ENCODE measurements at regions not wholly inside any gene's neighbourhood (a gene's known extent, or its start where the extent isn't known, plus 50 kb on each side); places are given as distances from the start of the nearest gene placed in this dataset.

- no peaks in the 10 kb centered on the region for H4K20me1 ChIP-seq (ENCODE audit: insufficient read depth, low read length)
- no peak overlapping the region for H3K27ac ChIP-seq (ENCODE audit: low read depth, low read length, poor library complexity, severe bottlenecking)
- POLR2A ChIA-PET = no interaction called here
- H3K9me2 ChIP-seq (ENCODE audit: insufficient read depth, low read length) = no peaks in the 10 kb centered on the region
- H3K36me3 ChIP-seq (ENCODE audit: insufficient read depth, low read length) = no peaks in the 10 kb centered on the region
- CTCF ChIA-PET (ENCODE audit: unreplicated experiment) = no interaction called here
- no peaks in the 10 kb centered on the region for H3K79me2 ChIP-seq (ENCODE audit: insufficient read depth, low read depth, low read length)
- no TSS peak for BruUV-seq (replicated peaks)
- no peak overlapping the region for H3K4me3 ChIP-seq (ENCODE audit: low read depth, low read length, poor library complexity, severe bottlenecking)
- H3K4me2 ChIP-seq (ENCODE audit: low read length) = no peak overlapping the region
- TF ChIP-seq EZH2phosphoT487 (IDR thresholded peaks at IDR 0.05; ENCODE audit: borderline replicate concordance, low read depth, low read length) = no peak
- TF ChIP-seq CTCF (conservative IDR thresholded peaks at IDR 0.05; ENCODE audit: low read length) = no peak
- H3K9me3 ChIP-seq (ENCODE audit: low read length) = no peaks in the 10 kb centered on the region
- intact Hi-C loops (cut with micrococcal nuclease; ENCODE audit: unreplicated experiment) = no loop called here
- no peak for DNase-seq (ENCODE audit: low spot score)
- no peaks in the 10 kb centered on the region for H3K4me1 ChIP-seq (ENCODE audit: insufficient read depth, low read length, poor library complexity, severe bottlenecking)
- no peak overlapping the region for H2AFZ ChIP-seq (ENCODE audit: low read length)
These were observed 58.8 kb upstream of the PRR23C start for GRCh38 chr3:139103484-139103883.

GRCh38 chr3:139104062-139104461 lies 59.4 kb upstream of the PRR23C start:
- BruUV-seq (replicated peaks) = no TSS peak
- intact Hi-C loops (cut with micrococcal nuclease; ENCODE audit: unreplicated experiment) = no loop called here
- CTCF ChIA-PET (ENCODE audit: unreplicated experiment) = no interaction called here

More at GRCh38 chr3:139104062-139104461, 59.4 kb upstream of the PRR23C start:
- TF ChIP-seq EZH2phosphoT487 (IDR thresholded peaks at IDR 0.05; ENCODE audit: borderline replicate concordance, low read depth, low read length) (no peak), CTCF (conservative IDR thresholded peaks at IDR 0.05; ENCODE audit: low read length) (no peak)
- no peaks in the 10 kb centered on the region for H3K36me3 ChIP-seq (ENCODE audit: insufficient read depth, low read length)
- POLR2A ChIA-PET = no interaction called here
- no peak overlapping the region for H2AFZ ChIP-seq (ENCODE audit: low read length)
- no peak for DNase-seq (ENCODE audit: low spot score)
- H4K20me1 ChIP-seq (ENCODE audit: insufficient read depth, low read length) = no peaks in the 10 kb centered on the region
- H3K4me1 ChIP-seq (ENCODE audit: insufficient read depth, low read length, poor library complexity, severe bottlenecking) = no peaks in the 10 kb centered on the region
- H3K9me3 ChIP-seq (ENCODE audit: low read length) = no peaks in the 10 kb centered on the region
- no peaks in the 10 kb centered on the region for H3K79me2 ChIP-seq (ENCODE audit: insufficient read depth, low read depth, low read length)
- H3K27ac ChIP-seq (ENCODE audit: low read depth, low read length, poor library complexity, severe bottlenecking) = no peak overlapping the region
- H3K4me3 ChIP-seq (ENCODE audit: low read depth, low read length, poor library complexity, severe bottlenecking) = no peak overlapping the region
- H3K4me2 ChIP-seq (ENCODE audit: low read length) = no peak overlapping the region
- H3K9me2 ChIP-seq (ENCODE audit: insufficient read depth, low read length) = no peaks in the 10 kb centered on the region
